Activated CD4-positive, alpha-beta memory T cell treated with anti-CD3 and anti-CD28 coated beads for 36 hours (primary cell): ENCODE measurements at regions not wholly inside any gene's neighbourhood (a gene's known extent, or its start where the extent isn't known, plus 50 kb on each side); places are given as distances from the start of the nearest gene placed in this dataset.

Experiments used
- CTCF ChIA-PET: fragments of 350-600 bp; sonication (Branson Sonifier 250); formaldehyde crosslinking; loops from one replicate; lab custom pipeline; 2021; ENCODE audit warnings: antibody characterized with exemption, inconsistent platforms; lab: Charles Lee
- POLR2A ChIA-PET: fragments of 350-600 bp; sonication (Branson Sonifier 250); formaldehyde crosslinking; loops from one replicate; lab custom pipeline; 2021; ENCODE audit warnings: antibody characterized with exemption; lab: Charles Lee
- DNase-seq: peaks from one replicate; pipeline ENCODE4 v3.0.0-alpha.2; 2020
- H3K27ac Mint-ChIP-seq: one replicate; pipeline ENCODE4 v1.8.0; 2021; ENCODE audit warnings: mixed read lengths
- H3K27me3 Mint-ChIP-seq: one replicate; pipeline ENCODE4 v1.8.0; 2021; ENCODE audit warnings: mixed read lengths
- H3K36me3 Mint-ChIP-seq: one replicate; pipeline ENCODE4 v1.8.0; 2021; ENCODE audit warnings: mixed read lengths
- H3K4me1 Mint-ChIP-seq: one replicate; pipeline ENCODE4 v1.8.0; 2021; ENCODE audit warnings: low read depth, mixed read lengths
- H3K4me3 Mint-ChIP-seq: one replicate; pipeline ENCODE4 v1.8.0; 2021; ENCODE audit warnings: mild to moderate bottlenecking, mixed read lengths
- H3K9me3 Mint-ChIP-seq: one replicate; pipeline ENCODE4 v1.8.0; 2021; ENCODE audit warnings: mixed read lengths
- intact Hi-C: fragments of 100-400 bp; cut with micrococcal nuclease; formaldehyde crosslinking; loops from one replicate; pipeline ENCODE4 v1.15.1; 2023

GRCh38 chr10:106310596-106310995, 853.9 kb downstream of the SORCS1 start:
- Mint-ChIP-seq H3K4me3 (no peak overlapping the region), H3K27ac (no peak overlapping the region), H3K9me3 (peaks cover 16% of the 10 kb centered on the region), H3K27me3 (no peaks in the 10 kb centered on the region), H3K36me3 (no peaks in the 10 kb centered on the region), H3K4me1 (no peaks in the 10 kb centered on the region)
- DNase-seq, result no peak
- POLR2A ChIA-PET, result no interaction called here
- CTCF ChIA-PET, result no interaction called here
- intact Hi-C loops, result no loop called here

DNA sequence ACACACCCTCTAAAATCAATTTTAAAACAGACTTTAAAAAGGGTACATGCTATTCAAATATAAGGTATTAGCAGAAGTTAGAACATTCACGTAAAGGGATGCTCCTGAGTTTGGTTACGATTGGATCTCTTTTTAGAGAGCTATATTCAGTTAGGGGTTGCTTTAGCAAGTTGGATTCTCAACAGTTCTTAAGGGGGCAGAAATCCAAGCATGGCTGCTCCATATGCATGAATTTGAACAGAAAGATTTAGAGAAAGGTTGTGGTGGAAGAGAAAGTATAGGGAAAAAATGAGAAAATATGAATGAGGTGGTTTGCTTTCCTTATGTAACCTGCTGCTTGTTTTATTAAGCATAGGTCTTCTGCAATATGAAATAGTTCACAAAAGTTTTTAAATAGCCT, 855.1 kb downstream of the SORCS1 start:
- Mint-ChIP-seq H3K27ac (no peak overlapping the region), H3K9me3 (peaks cover 16% of the 10 kb centered on the region), H3K36me3 (no peaks in the 10 kb centered on the region), H3K27me3 (no peaks in the 10 kb centered on the region), H3K4me1 (no peaks in the 10 kb centered on the region), H3K4me3 (no peak overlapping the region)
- ChIA-PET CTCF (no interaction called here), POLR2A (no interaction called here)
- intact Hi-C loops, result no loop called here
- no peak for DNase-seq

DNA sequence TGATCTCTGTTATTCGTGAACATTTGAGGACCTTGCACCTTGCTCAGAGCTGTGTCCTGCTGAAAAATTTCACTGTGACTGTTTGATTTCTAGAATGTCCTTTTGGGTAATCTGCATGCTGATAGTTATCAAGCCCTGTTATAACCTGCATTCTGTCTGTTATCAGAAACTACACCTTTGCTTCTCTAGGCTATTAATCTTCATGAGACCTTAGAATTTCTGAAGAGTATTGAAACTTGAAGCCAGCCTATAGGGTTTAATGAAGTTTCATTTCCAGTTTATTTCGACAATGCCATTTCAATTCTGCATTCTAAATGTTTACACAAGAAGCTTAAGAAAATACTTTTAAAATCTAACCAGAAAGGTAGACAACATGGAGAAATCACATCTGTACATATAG, 856.2 kb downstream of the SORCS1 start:
- Mint-ChIP-seq H3K27me3 (no peaks in the 10 kb centered on the region), H3K9me3 (peaks cover 16% of the 10 kb centered on the region), H3K27ac (no peak overlapping the region), H3K4me1 (no peaks in the 10 kb centered on the region), H3K4me3 (no peak overlapping the region), H3K36me3 (no peaks in the 10 kb centered on the region)
- POLR2A ChIA-PET, result no interaction called here
- intact Hi-C loops, result no loop called here
- CTCF ChIA-PET, result no interaction called here
- DNase-seq, result no peak

- Mint-ChIP-seq H3K9me3 (peaks cover 7% of the 10 kb centered on the region), H3K27me3 (no peaks in the 10 kb centered on the region), H3K27ac (no peak overlapping the region), H3K4me3 (no peak overlapping the region), H3K36me3 (no peaks in the 10 kb centered on the region), H3K4me1 (no peaks in the 10 kb centered on the region)
- intact Hi-C loops, result no loop called here
- POLR2A ChIA-PET, result no interaction called here
- CTCF ChIA-PET, result no interaction called here
- no peak for DNase-seq
Observed at GRCh38 chr10:106304056-106304455, 860.5 kb downstream of the SORCS1 start.

GRCh38 chr10:106302961-106303360, 861.5 kb downstream of the SORCS1 start:
- intact Hi-C loops, result no loop called here
- H3K4me1 Mint-ChIP-seq, result no peaks in the 10 kb centered on the region
- CTCF ChIA-PET, result no interaction called here
- H3K27ac Mint-ChIP-seq, result no peak overlapping the region
- no peak overlapping the region for H3K4me3 Mint-ChIP-seq
- no peak for DNase-seq
- no peaks in the 10 kb centered on the region for H3K36me3 Mint-ChIP-seq
- peaks cover 4% of the 10 kb centered on the region for H3K9me3 Mint-ChIP-seq
- H3K27me3 Mint-ChIP-seq, result no peaks in the 10 kb centered on the region
- POLR2A ChIA-PET, result no interaction called here

DNA sequence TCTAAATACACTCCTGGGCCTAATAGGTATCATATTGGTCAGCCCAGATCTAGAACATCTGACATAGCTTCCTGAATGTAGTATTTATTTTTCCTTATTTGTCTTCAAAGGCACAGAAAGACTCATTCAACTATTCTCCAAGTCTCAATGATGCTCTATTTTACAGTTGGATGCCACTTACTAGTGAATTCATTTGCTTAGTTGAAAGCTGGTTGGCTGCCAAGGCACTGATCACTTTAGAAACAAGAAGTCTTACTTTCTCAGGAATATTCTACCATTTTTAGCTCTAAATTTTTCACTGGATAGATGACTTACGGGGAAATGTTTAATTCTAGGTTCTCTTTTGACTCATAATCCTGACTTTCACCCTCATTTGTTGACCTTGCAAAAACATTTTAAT, 863.4 kb downstream of the SORCS1 start:
- peaks cover 9% of the 10 kb centered on the region for H3K9me3 Mint-ChIP-seq
- no peaks in the 10 kb centered on the region for H3K4me1 Mint-ChIP-seq

DNA sequence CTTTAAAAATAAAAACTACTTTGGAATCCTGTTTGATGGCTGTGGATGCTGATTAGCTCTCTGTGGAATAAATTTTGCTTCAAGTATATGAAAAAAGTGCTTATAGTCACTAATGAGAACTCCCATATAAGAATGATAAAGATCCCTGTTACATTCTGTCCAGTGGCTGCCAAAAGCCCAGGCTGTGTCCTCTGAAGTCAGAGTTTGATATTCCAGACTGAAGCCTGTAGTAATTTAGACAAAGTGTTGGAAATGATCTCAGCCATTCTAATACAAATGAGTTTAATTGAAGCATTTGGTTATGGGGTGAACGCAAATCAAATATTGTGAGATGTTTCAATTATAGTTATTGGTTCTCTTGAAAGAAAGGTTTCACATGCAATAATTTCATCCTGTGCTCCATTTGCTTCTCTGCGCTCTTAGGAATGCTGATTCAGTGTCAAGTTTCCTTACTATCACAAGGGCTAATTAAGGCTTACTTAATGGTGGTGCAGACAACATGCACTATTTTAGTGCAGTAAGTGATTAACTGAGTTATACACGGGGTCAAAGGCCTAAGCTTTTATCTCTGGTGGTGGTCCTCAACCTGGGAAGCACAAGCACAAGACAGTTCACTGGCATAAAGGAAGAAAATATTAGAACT, 867.6 kb downstream of the SORCS1 start:
- DNase-seq, result no peak
- POLR2A ChIA-PET, result no interaction called here
- no peaks in the 10 kb centered on the region for H3K27me3 Mint-ChIP-seq
- peaks cover 18% of the 10 kb centered on the region for H3K9me3 Mint-ChIP-seq
- H3K4me1 Mint-ChIP-seq, result no peaks in the 10 kb centered on the region
- H3K27ac Mint-ChIP-seq, result no peak overlapping the region
- CTCF ChIA-PET, result no interaction called here
- H3K4me3 Mint-ChIP-seq, result no peak overlapping the region
- intact Hi-C loops, result no loop called here
- no peaks in the 10 kb centered on the region for H3K36me3 Mint-ChIP-seq

More for the DNA sequence above, 863.4 kb downstream of the SORCS1 start:
- Mint-ChIP-seq H3K36me3 (no peaks in the 10 kb centered on the region), H3K4me3 (no peak overlapping the region), H3K27me3 (no peaks in the 10 kb centered on the region), H3K27ac (no peak overlapping the region)
- CTCF ChIA-PET, result no interaction called here
- intact Hi-C loops, result no loop called here
- DNase-seq, result no peak
- POLR2A ChIA-PET, result no interaction called here

- CTCF ChIA-PET, result no interaction called here
Observed at GRCh38 chr10:106284802-106285587, 879.5 kb downstream of the SORCS1 start.

DNA sequence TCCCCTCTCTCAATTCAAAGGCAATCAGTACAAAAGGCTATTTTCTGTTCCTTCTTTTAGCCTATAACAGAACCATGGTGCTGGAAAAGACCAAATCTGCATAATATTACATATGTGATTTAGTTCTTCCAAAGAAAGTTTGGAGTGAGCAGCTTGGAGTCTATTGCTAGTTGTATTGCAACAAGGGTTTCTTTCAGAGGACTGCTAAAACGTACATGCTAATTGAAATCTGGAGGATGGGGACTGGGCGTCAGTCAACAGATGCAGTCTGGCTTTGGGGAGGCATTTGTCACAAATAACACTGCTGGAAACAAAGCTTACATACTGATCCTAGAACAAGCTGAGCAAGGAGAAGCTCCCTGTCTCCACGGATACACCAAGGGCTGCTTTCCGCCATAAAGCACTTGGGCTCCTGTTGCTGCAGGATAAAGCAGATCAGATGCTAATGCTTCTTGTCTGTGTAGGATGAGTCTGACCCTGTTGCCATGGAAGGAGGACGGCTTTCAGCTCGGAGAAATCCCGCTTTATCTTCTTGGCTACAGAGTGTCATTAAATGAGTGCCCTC, 883.5 kb downstream of the SORCS1 start:
- Mint-ChIP-seq H3K9me3 (peaks cover 21% of the 10 kb centered on the region), H3K27ac (no peak overlapping the region), H3K4me3 (no peak overlapping the region), H3K27me3 (no peaks in the 10 kb centered on the region), H3K4me1 (no peaks in the 10 kb centered on the region), H3K36me3 (no peaks in the 10 kb centered on the region)
- DNase-seq, result no peak
- intact Hi-C loops, result no loop called here
- ChIA-PET POLR2A (no interaction called here), CTCF (no interaction called here)

More at GRCh38 chr10:106284802-106285587, 879.5 kb downstream of the SORCS1 start:
- intact Hi-C loops, result no loop called here
- Mint-ChIP-seq H3K4me3 (no peak overlapping the region), H3K9me3 (peaks cover 29% of the 10 kb centered on the region), H3K27ac (no peak overlapping the region), H3K36me3 (no peaks in the 10 kb centered on the region), H3K4me1 (no peaks in the 10 kb centered on the region), H3K27me3 (no peaks in the 10 kb centered on the region)
- DNase-seq, result no peak
- POLR2A ChIA-PET, result no interaction called here

- Mint-ChIP-seq H3K27ac (no peak overlapping the region), H3K4me1 (no peaks in the 10 kb centered on the region), H3K36me3 (no peaks in the 10 kb centered on the region), H3K4me3 (no peak overlapping the region), H3K27me3 (no peaks in the 10 kb centered on the region), H3K9me3 (peaks cover 9% of the 10 kb centered on the region)
- intact Hi-C loops, result no loop called here
- ChIA-PET POLR2A (no interaction called here), CTCF (no interaction called here)
- DNase-seq, result no peak
Observed at GRCh38 chr10:106278383-106278782, 886.1 kb downstream of the SORCS1 start.

GRCh38 chr10:106271237-106271636, 893.3 kb downstream of the SORCS1 start:
- intact Hi-C loops, result no loop called here
- Mint-ChIP-seq H3K27ac (no peak overlapping the region), H3K27me3 (no peaks in the 10 kb centered on the region), H3K36me3 (no peaks in the 10 kb centered on the region), H3K9me3 (peaks cover 4% of the 10 kb centered on the region), H3K4me3 (no peak overlapping the region), H3K4me1 (no peaks in the 10 kb centered on the region)
- ChIA-PET CTCF (no interaction called here), POLR2A (no interaction called here)
- no peak for DNase-seq

- CTCF ChIA-PET, result no interaction called here
- no peak overlapping the region for H3K27ac Mint-ChIP-seq
- H3K9me3 Mint-ChIP-seq, result peaks cover 12% of the 10 kb centered on the region
- no peaks in the 10 kb centered on the region for H3K36me3 Mint-ChIP-seq
- H3K4me1 Mint-ChIP-seq, result no peaks in the 10 kb centered on the region
- DNase-seq, result no peak
- POLR2A ChIA-PET, result no interaction called here
- no peaks in the 10 kb centered on the region for H3K27me3 Mint-ChIP-seq
- intact Hi-C loops, result no loop called here
- H3K4me3 Mint-ChIP-seq, result no peak overlapping the region
Observed at GRCh38 chr10:106268000-106268399, 896.5 kb downstream of the SORCS1 start.

GRCh38 chr10:106267591-106267990, 896.9 kb downstream of the SORCS1 start:
- ChIA-PET POLR2A (no interaction called here), CTCF (no interaction called here)
- intact Hi-C loops, result no loop called here
- Mint-ChIP-seq H3K27me3 (no peaks in the 10 kb centered on the region), H3K27ac (no peak overlapping the region), H3K4me1 (no peaks in the 10 kb centered on the region), H3K4me3 (no peak overlapping the region), H3K9me3 (peaks cover 12% of the 10 kb centered on the region), H3K36me3 (no peaks in the 10 kb centered on the region)
- DNase-seq, result no peak
